ENCODE measurements at regions not wholly inside any gene's neighbourhood (a gene's known extent, or its start where the extent isn't known, plus 50 kb on each side); places are given as distances from the start of the nearest gene placed in this dataset.

DNA sequence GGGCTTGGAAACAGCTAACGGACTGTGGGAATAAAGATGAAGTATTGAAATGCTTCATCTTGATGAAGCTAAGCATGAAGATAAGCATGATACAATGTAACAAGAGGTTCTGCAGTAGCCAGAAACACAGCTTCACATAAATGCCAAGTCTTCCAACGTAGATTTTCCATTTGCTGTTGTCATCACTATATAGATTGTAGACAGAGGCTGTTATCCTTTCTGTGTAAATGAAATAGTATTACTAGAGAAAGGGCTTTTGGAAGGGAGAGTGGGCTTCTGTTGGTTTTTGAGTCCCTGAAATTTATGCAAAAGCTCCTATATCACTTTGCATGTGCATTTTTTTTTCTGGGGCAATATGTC is 649.0 kb downstream of the RNF144B start:
- TF ChIP-seq, protein P1, sequence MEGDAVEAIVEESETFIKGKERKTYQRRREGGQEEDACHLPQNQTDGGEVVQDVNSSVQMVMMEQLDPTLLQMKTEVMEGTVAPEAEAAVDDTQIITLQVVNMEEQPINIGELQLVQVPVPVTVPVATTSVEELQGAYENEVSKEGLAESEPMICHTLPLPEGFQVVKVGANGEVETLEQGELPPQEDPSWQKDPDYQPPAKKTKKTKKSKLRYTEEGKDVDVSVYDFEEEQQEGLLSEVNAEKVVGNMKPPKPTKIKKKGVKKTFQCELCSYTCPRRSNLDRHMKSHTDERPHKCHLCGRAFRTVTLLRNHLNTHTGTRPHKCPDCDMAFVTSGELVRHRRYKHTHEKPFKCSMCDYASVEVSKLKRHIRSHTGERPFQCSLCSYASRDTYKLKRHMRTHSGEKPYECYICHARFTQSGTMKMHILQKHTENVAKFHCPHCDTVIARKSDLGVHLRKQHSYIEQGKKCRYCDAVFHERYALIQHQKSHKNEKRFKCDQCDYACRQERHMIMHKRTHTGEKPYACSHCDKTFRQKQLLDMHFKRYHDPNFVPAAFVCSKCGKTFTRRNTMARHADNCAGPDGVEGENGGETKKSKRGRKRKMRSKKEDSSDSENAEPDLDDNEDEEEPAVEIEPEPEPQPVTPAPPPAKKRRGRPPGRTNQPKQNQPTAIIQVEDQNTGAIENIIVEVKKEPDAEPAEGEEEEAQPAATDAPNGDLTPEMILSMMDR (IDR thresholded peaks at IDR 0.05; ENCODE audit: control extremely low read depth, extremely low read depth, low read depth, missing control alignments) = no peak
- CTCF ChIA-PET = interaction anchor here (2.1 kb wide), 1 partner anchor 11 kb away, joined by 8 read pairs; no protein-coding TSS in a partner anchor
- DNase-seq (ENCODE audit: extremely low spot score) = no peak
- POLR2A ChIA-PET = no interaction called here

GRCh38 chr6:19037607-19038006 is 650.5 kb downstream of the RNF144B start:
- TF ChIP-seq, protein P1 (IDR thresholded peaks at IDR 0.05; ENCODE audit: control extremely low read depth, extremely low read depth, low read depth, missing control alignments) = no peak
- POLR2A ChIA-PET = no interaction called here
- no peak for DNase-seq (ENCODE audit: extremely low spot score)
- CTCF ChIA-PET = no interaction called here

DNA sequence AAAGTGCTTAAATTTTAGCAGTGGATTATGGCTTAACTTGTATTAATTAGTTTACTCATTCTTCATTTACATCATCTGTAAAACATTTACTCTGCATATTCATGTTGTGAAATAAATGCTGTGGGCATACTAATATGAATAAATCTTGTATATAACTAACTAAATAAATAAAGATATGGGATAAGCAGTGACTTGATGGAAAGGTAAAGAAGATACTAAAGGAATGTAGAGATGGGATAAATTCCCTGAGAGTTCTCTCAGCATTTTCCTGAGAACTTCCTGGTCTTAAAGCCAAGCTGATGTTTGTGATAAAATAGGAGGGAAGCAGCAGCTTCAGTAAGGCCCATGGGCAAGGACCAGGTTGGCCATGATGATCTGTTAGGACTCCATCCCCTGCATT is 652.1 kb downstream of the RNF144B start:
- POLR2A ChIA-PET = no interaction called here
- CTCF ChIA-PET = no interaction called here
- TF ChIP-seq, protein P1 (IDR thresholded peaks at IDR 0.05; ENCODE audit: control extremely low read depth, extremely low read depth, low read depth, missing control alignments) = no peak
- DNase-seq (ENCODE audit: extremely low spot score) = no peak

- DNase-seq (ENCODE audit: extremely low spot score) = no peak
- POLR2A ChIA-PET = no interaction called here
- TF ChIP-seq, protein P1 (IDR thresholded peaks at IDR 0.05; ENCODE audit: control extremely low read depth, extremely low read depth, low read depth, missing control alignments) = no peak
- CTCF ChIA-PET = interaction anchor here (1.9 kb wide), 1 partner anchor 9 kb away, joined by 4 read pairs; no protein-coding TSS in a partner anchor
These were observed 654.8 kb downstream of the RNF144B start for GRCh38 chr6:19041906-19042305.

DNA sequence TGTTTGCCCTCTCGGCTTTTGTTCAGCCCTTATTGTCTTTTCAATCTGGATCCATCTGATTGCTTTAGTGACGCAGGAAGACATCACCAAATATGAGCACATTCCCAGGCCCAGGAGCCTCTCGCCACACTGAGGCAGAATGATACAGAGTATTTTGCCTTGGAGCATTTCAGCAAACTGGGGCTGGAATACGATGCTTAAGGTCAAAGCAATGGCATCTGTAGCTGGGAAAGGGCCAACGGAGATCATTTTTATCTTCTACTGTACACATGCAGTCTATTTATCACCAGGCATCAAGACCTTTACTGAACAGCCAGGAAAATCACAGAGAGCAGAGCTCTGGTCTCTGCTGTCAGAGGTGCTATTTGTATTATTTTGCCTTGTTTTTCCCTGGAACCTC is 655.3 kb downstream of the RNF144B start:
- POLR2A ChIA-PET = no interaction called here
- CTCF ChIA-PET = no interaction called here
- DNase-seq (ENCODE audit: extremely low spot score) = no peak
- TF ChIP-seq, protein P1 (IDR thresholded peaks at IDR 0.05; ENCODE audit: control extremely low read depth, extremely low read depth, low read depth, missing control alignments) = no peak

GRCh38 chr6:19050765-19051164 is 663.6 kb downstream of the RNF144B start:
- no peak for DNase-seq (ENCODE audit: extremely low spot score)
- TF ChIP-seq, protein P1 (IDR thresholded peaks at IDR 0.05; ENCODE audit: control extremely low read depth, extremely low read depth, low read depth, missing control alignments) = no peak
- ChIA-PET POLR2A (no interaction called here), CTCF (interaction anchor here (1.4 kb wide), 1 partner anchor 10 kb away, joined by 4 read pairs; no protein-coding TSS in a partner anchor)

DNA sequence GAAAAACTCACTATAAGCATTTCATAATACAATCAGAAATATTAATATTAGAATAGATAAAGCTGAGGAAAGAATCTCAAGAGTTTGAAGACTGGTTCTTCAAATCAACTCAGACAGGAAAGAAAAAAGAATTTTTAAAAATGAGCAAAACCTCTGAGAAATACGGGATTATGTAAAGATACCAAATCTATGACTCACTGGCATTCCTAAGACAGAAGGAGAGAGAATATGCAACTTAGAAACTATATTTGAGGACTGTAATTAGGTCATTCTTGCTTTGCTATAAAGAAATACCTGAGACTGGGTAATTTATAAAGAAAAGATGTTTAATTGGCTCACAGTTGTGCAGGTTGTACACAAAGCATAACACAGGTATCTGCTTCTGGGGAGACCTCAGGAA is 665.1 kb downstream of the RNF144B start:
- TF ChIP-seq, protein P1 (IDR thresholded peaks at IDR 0.05; ENCODE audit: control extremely low read depth, extremely low read depth, low read depth, missing control alignments) = no peak
- DNase-seq (ENCODE audit: extremely low spot score) = no peak
- ChIA-PET CTCF (interaction anchor here (1.2 kb wide), 1 partner anchor 18 kb away, joined by 3 read pairs; no protein-coding TSS in a partner anchor), POLR2A (no interaction called here)
